ENCODE measurements at regions not wholly inside any gene's neighbourhood (a gene's known extent, or its start where the extent isn't known, plus 50 kb on each side); places are given as distances from the start of the nearest gene placed in this dataset.

GRCh38 chr10:58026036-58026435 is 241.7 kb downstream of the IPMK start:
- 0% methylated on average over 3 of the region's 3 CpGs for WGBS (ENCODE audit: low lambda C conversion rate)
- no peak overlapping the region for H3K27ac ChIP-seq (ENCODE audit: extremely low read length, insufficient read depth, low read length)

More at GRCh38 chr10:58026036-58026435, 241.7 kb downstream of the IPMK start:
- intact Hi-C loops (cut with micrococcal nuclease; ENCODE audit: unreplicated experiment) (no loop called here), in situ Hi-C loops (cut with HindIII; ENCODE audit: extremely low pct_ligation_motif_present, low pct_unique_long_range_greater_than_20kb) (no loop called here)
- Histone ChIP-seq H4K20me1 (ENCODE audit: insufficient read depth, low read length) (no peaks in the 10 kb centered on the region), H3K4me2 (ENCODE audit: low read depth, low read length) (no peak overlapping the region), H3K9me3 (ENCODE audit: low read length) (no peaks in the 10 kb centered on the region), H2AFZ (ENCODE audit: low read length) (no peak overlapping the region), H3K79me2 (ENCODE audit: insufficient read depth, low read length) (no peaks in the 10 kb centered on the region), H3K27me3 (ENCODE audit: control insufficient read depth in 1 of 2, insufficient read depth in 2 of 2, low read length in 2 of 2) (no peaks in the 10 kb centered on the region; a peak in 1 of 5 replicates), H3K4me1 (ENCODE audit: insufficient read depth, low read length) (no peaks in the 10 kb centered on the region), H3K4me3 (replicated peaks in 1 of 3; ENCODE audit: insufficient read depth in 1 of 3, low read depth in 2 of 3, low read length in 3 of 3) (no peak overlapping the region), H3K36me3 (replicated peaks in 1 of 2; ENCODE audit: control insufficient read depth in 1 of 2, insufficient read depth in 2 of 2, low read length in 2 of 2) (no peaks in the 10 kb centered on the region), H3K9ac (ENCODE audit: insufficient read depth, low read depth, low read length) (no peak overlapping the region)
- DNase-seq (ENCODE audit: low spot score) = no peak
- CTCF ChIA-PET (ENCODE audit: low intra/inter-chr PET ratio, low total read pairs) = no interaction called here
- POLR2A ChIA-PET = no interaction called here
- FAIRE-seq = no peak
- BruUV-seq (replicated peaks) = no TSS peak
- ATAC-seq = no peak
- no peak for TF ChIP-seq GRHL1 (CRISPR knock-in tag; conservative IDR thresholded peaks at IDR 0.05)
- TF ChIP-seq AKNA (CRISPR knock-in tag; IDR thresholded peaks at IDR 0.05; ENCODE audit: borderline replicate concordance) = no peak
- TF ChIP-seq IRF9 (CRISPR knock-in tag; IDR thresholded peaks at IDR 0.05; ENCODE audit: borderline replicate concordance) = no peak
- no peak for TF ChIP-seq GPBP1L1 (CRISPR knock-in tag; IDR thresholded peaks at IDR 0.05)
- no peak for TF ChIP-seq AKAP8 (CRISPR knock-in tag; IDR thresholded peaks at IDR 0.05)
- no peak for TF ChIP-seq MIER3 (CRISPR knock-in tag; IDR thresholded peaks at IDR 0.05; ENCODE audit: borderline replicate concordance)
- no peak for TF ChIP-seq EEA1 (CRISPR knock-in tag; IDR thresholded peaks at IDR 0.05; ENCODE audit: borderline replicate concordance)
- TF ChIP-seq SUZ12 (IDR thresholded peaks at IDR 0.05; ENCODE audit: low read depth, low read length) = no peak
- no peak for TF ChIP-seq AGO2 (optimal IDR thresholded peaks at IDR 0.05; ENCODE audit: low read depth, low read length)
- no peak for TF ChIP-seq ZC3H4 (CRISPR knock-in tag; IDR thresholded peaks at IDR 0.05; ENCODE audit: borderline replicate concordance)
- no peak for TF ChIP-seq ZFP36 (IDR thresholded peaks at IDR 0.05; ENCODE audit: borderline replicate concordance, low read depth, low read length, partially characterized antibody)
- no peak for TF ChIP-seq IKZF1 (IDR thresholded peaks at IDR 0.05)
- TF ChIP-seq ZKSCAN8 (CRISPR knock-in tag; IDR thresholded peaks at IDR 0.05; ENCODE audit: borderline replicate concordance) = no peak

Data from HepG2 (cell line).